ENCODE measurements at regions not wholly inside any gene's neighbourhood (a gene's known extent, or its start where the extent isn't known, plus 50 kb on each side); places are given as distances from the start of the nearest gene placed in this dataset.

- Histone ChIP-seq H3K27ac (ENCODE audit: low read depth, low read length) (no peak overlapping the region), H3K36me3 (ENCODE audit: control insufficient read depth, insufficient read depth, low read length) (no peaks in the 10 kb centered on the region), H3K4me1 (ENCODE audit: control insufficient read depth, insufficient read depth, low read length) (no peaks in the 10 kb centered on the region), H3K27me3 (ENCODE audit: control insufficient read depth, insufficient read depth, low read length) (no peaks in the 10 kb centered on the region), H3K4me3 (ENCODE audit: low read length) (no peak overlapping the region), H3K9ac (ENCODE audit: low read length) (no peak overlapping the region)
These were observed 614.9 kb upstream of the FZD8 start for GRCh38 chr10:36256948-36257356.

GRCh38 chr10:36256166-36256565, 614.1 kb upstream of the FZD8 start:
- no peak overlapping the region for H3K27ac ChIP-seq (ENCODE audit: low read depth, low read length)
- H3K36me3 ChIP-seq (ENCODE audit: control insufficient read depth, insufficient read depth, low read length) = no peaks in the 10 kb centered on the region
- no peaks in the 10 kb centered on the region for H3K4me1 ChIP-seq (ENCODE audit: control insufficient read depth, insufficient read depth, low read length)
- no peak overlapping the region for H3K4me3 ChIP-seq (ENCODE audit: low read length)
- no peak overlapping the region for H3K9ac ChIP-seq (ENCODE audit: low read length)
- H3K27me3 ChIP-seq (ENCODE audit: control insufficient read depth, insufficient read depth, low read length) = no peaks in the 10 kb centered on the region

GRCh38 chr10:36254199-36254598, 612.1 kb upstream of the FZD8 start:
- Histone ChIP-seq H3K27ac (ENCODE audit: low read depth, low read length) (no peak overlapping the region), H3K9ac (ENCODE audit: low read length) (no peak overlapping the region), H3K4me1 (ENCODE audit: control insufficient read depth, insufficient read depth, low read length) (no peaks in the 10 kb centered on the region), H3K27me3 (ENCODE audit: control insufficient read depth, insufficient read depth, low read length) (no peaks in the 10 kb centered on the region), H3K4me3 (ENCODE audit: low read length) (no peak overlapping the region), H3K36me3 (ENCODE audit: control insufficient read depth, insufficient read depth, low read length) (no peaks in the 10 kb centered on the region)

- Histone ChIP-seq H3K27ac (ENCODE audit: low read depth, low read length) (no peak overlapping the region), H3K27me3 (ENCODE audit: control insufficient read depth, insufficient read depth, low read length) (no peaks in the 10 kb centered on the region), H3K4me1 (ENCODE audit: control insufficient read depth, insufficient read depth, low read length) (no peaks in the 10 kb centered on the region), H3K4me3 (ENCODE audit: low read length) (no peak overlapping the region), H3K9ac (ENCODE audit: low read length) (no peak overlapping the region), H3K36me3 (ENCODE audit: control insufficient read depth, insufficient read depth, low read length) (no peaks in the 10 kb centered on the region)
These were observed 611.6 kb upstream of the FZD8 start for GRCh38 chr10:36253731-36254130.

- Histone ChIP-seq H3K4me3 (ENCODE audit: low read length) (no peak overlapping the region), H3K4me1 (ENCODE audit: control insufficient read depth, insufficient read depth, low read length) (no peaks in the 10 kb centered on the region)
These were observed 609.0 kb upstream of the FZD8 start for GRCh38 chr10:36251068-36251467.

GRCh38 chr10:36248304-36248981, 606.3 kb upstream of the FZD8 start:
- Histone ChIP-seq H3K9ac (ENCODE audit: low read length) (no peak overlapping the region), H3K27ac (ENCODE audit: low read depth, low read length) (no peak overlapping the region)

More at GRCh38 chr10:36251068-36251467, 609.0 kb upstream of the FZD8 start:
- Histone ChIP-seq H3K9ac (ENCODE audit: low read length) (no peak overlapping the region), H3K27ac (ENCODE audit: low read depth, low read length) (no peak overlapping the region), H3K36me3 (ENCODE audit: control insufficient read depth, insufficient read depth, low read length) (no peaks in the 10 kb centered on the region), H3K27me3 (ENCODE audit: control insufficient read depth, insufficient read depth, low read length) (no peaks in the 10 kb centered on the region)

GRCh38 chr10:36247478-36247877, 605.4 kb upstream of the FZD8 start:
- no peaks in the 10 kb centered on the region for H3K27me3 ChIP-seq (ENCODE audit: control insufficient read depth, insufficient read depth, low read length)
- H3K36me3 ChIP-seq (ENCODE audit: control insufficient read depth, insufficient read depth, low read length) = no peaks in the 10 kb centered on the region
- no peak overlapping the region for H3K9ac ChIP-seq (ENCODE audit: low read length)
- no peak overlapping the region for H3K4me3 ChIP-seq (ENCODE audit: low read length)
- H3K27ac ChIP-seq (ENCODE audit: low read depth, low read length) = no peak overlapping the region
- no peaks in the 10 kb centered on the region for H3K4me1 ChIP-seq (ENCODE audit: control insufficient read depth, insufficient read depth, low read length)

More at GRCh38 chr10:36248304-36248981, 606.3 kb upstream of the FZD8 start:
- Histone ChIP-seq H3K4me1 (ENCODE audit: control insufficient read depth, insufficient read depth, low read length) (no peaks in the 10 kb centered on the region), H3K27me3 (ENCODE audit: control insufficient read depth, insufficient read depth, low read length) (no peaks in the 10 kb centered on the region), H3K36me3 (ENCODE audit: control insufficient read depth, insufficient read depth, low read length) (no peaks in the 10 kb centered on the region), H3K4me3 (ENCODE audit: low read length) (no peak overlapping the region)

- H3K27ac ChIP-seq (ENCODE audit: low read depth, low read length) = no peak overlapping the region
- H3K9ac ChIP-seq (ENCODE audit: low read length) = no peak overlapping the region
- H3K4me1 ChIP-seq (ENCODE audit: control insufficient read depth, insufficient read depth, low read length) = no peaks in the 10 kb centered on the region
These were observed 594.8 kb upstream of the FZD8 start for GRCh38 chr10:36236931-36237330.

GRCh38 chr10:36236341-36236740, 594.2 kb upstream of the FZD8 start:
- Histone ChIP-seq H3K36me3 (ENCODE audit: control insufficient read depth, insufficient read depth, low read length) (no peaks in the 10 kb centered on the region), H3K4me3 (ENCODE audit: low read length) (no peak overlapping the region), H3K9ac (ENCODE audit: low read length) (no peak overlapping the region), H3K4me1 (ENCODE audit: control insufficient read depth, insufficient read depth, low read length) (no peaks in the 10 kb centered on the region), H3K27ac (ENCODE audit: low read depth, low read length) (no peak overlapping the region), H3K27me3 (ENCODE audit: control insufficient read depth, insufficient read depth, low read length) (no peaks in the 10 kb centered on the region)

More at GRCh38 chr10:36236931-36237330, 594.8 kb upstream of the FZD8 start:
- no peaks in the 10 kb centered on the region for H3K27me3 ChIP-seq (ENCODE audit: control insufficient read depth, insufficient read depth, low read length)
- H3K4me3 ChIP-seq (ENCODE audit: low read length) = no peak overlapping the region
- no peaks in the 10 kb centered on the region for H3K36me3 ChIP-seq (ENCODE audit: control insufficient read depth, insufficient read depth, low read length)

- no peak overlapping the region for H3K4me3 ChIP-seq (ENCODE audit: low read length)
- no peak overlapping the region for H3K27ac ChIP-seq (ENCODE audit: low read depth, low read length)
- no peaks in the 10 kb centered on the region for H3K4me1 ChIP-seq (ENCODE audit: control insufficient read depth, insufficient read depth, low read length)
- H3K27me3 ChIP-seq (ENCODE audit: control insufficient read depth, insufficient read depth, low read length) = no peaks in the 10 kb centered on the region
- H3K36me3 ChIP-seq (ENCODE audit: control insufficient read depth, insufficient read depth, low read length) = no peaks in the 10 kb centered on the region
- no peak overlapping the region for H3K9ac ChIP-seq (ENCODE audit: low read length)
These were observed 590.8 kb upstream of the FZD8 start for GRCh38 chr10:36232935-36233334.

- H3K4me3 ChIP-seq (ENCODE audit: low read length) = no peak overlapping the region
- H3K9ac ChIP-seq (ENCODE audit: low read length) = no peak overlapping the region
- H3K27me3 ChIP-seq (ENCODE audit: control insufficient read depth, insufficient read depth, low read length) = no peaks in the 10 kb centered on the region
- no peaks in the 10 kb centered on the region for H3K4me1 ChIP-seq (ENCODE audit: control insufficient read depth, insufficient read depth, low read length)
- H3K36me3 ChIP-seq (ENCODE audit: control insufficient read depth, insufficient read depth, low read length) = no peaks in the 10 kb centered on the region
- no peak overlapping the region for H3K27ac ChIP-seq (ENCODE audit: low read depth, low read length)
These were observed 582.4 kb upstream of the FZD8 start for GRCh38 chr10:36224431-36224985.

- no peaks in the 10 kb centered on the region for H3K36me3 ChIP-seq (ENCODE audit: control insufficient read depth, insufficient read depth, low read length)
- no peak overlapping the region for H3K4me3 ChIP-seq (ENCODE audit: low read length)
- H3K27ac ChIP-seq (ENCODE audit: low read depth, low read length) = no peak overlapping the region
- H3K27me3 ChIP-seq (ENCODE audit: control insufficient read depth, insufficient read depth, low read length) = no peaks in the 10 kb centered on the region
- no peak overlapping the region for H3K9ac ChIP-seq (ENCODE audit: low read length)
- no peaks in the 10 kb centered on the region for H3K4me1 ChIP-seq (ENCODE audit: control insufficient read depth, insufficient read depth, low read length)
These were observed 579.0 kb upstream of the FZD8 start for GRCh38 chr10:36221101-36221500.

- H3K27me3 ChIP-seq (ENCODE audit: control insufficient read depth, insufficient read depth, low read length) = no peaks in the 10 kb centered on the region
- H3K9ac ChIP-seq (ENCODE audit: low read length) = no peak overlapping the region
- H3K27ac ChIP-seq (ENCODE audit: low read depth, low read length) = no peak overlapping the region
- H3K36me3 ChIP-seq (ENCODE audit: control insufficient read depth, insufficient read depth, low read length) = no peaks in the 10 kb centered on the region
- no peaks in the 10 kb centered on the region for H3K4me1 ChIP-seq (ENCODE audit: control insufficient read depth, insufficient read depth, low read length)
- H3K4me3 ChIP-seq (ENCODE audit: low read length) = no peak overlapping the region
These were observed 578.1 kb upstream of the FZD8 start for GRCh38 chr10:36220151-36220550.

Data from rectal smooth muscle tissue (tissue), 1 donor.